GM12873 (cell line): ENCODE measurements at regions not wholly inside any gene's neighbourhood (a gene's known extent, or its start where the extent isn't known, plus 50 kb on each side); places are given as distances from the start of the nearest gene placed in this dataset.

Source experiments
- TF ChIP-seq, protein P1 (sequence below): IDR thresholded peaks from 2 replicates; pipeline ENCODE4 v1.5.1; 2012; ENCODE audit warnings: low read depth, mild to moderate bottlenecking, moderate library complexity, low read length, control low read depth; ENCODE audit not compliant: insufficient read depth; ENCODE audit errors: missing control alignments

DNA sequence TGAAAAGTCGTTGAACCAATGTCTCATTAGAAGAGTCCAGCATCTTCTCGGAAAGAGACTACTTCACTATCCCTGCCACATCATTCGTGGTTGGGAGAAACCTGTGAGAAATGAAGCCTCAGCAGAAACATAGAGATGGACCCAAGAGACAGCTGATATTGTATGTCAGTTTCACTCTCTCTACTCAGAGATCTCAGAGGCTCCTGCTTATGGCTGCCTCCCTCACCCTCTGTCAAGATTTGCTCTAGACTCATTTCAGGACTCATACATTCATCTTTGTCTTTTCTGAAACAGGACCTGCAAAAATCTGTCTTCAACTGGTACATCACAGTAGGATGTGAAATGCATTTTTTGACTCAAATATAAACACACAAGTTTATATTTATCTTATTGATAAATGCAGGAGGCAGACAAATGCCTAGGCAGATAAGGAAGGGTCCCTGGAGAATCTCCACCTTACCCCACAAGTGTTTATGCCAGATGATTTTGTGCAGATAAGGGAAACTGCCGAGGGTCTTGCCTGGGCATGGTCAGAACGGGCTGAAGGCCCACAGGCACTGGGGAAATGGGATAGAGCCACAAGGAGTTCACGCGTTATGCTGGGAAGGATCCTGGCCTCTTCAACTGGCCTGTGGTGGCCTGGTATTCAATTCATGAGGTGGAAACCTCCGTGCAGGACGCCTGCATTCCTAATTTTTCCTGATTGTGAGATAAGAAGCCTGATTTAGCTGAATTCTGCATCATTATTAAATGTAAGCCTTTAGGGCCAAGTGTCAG lies 1834.0 kb upstream of the PCDH20 start:
- TF ChIP-seq, protein P1, sequence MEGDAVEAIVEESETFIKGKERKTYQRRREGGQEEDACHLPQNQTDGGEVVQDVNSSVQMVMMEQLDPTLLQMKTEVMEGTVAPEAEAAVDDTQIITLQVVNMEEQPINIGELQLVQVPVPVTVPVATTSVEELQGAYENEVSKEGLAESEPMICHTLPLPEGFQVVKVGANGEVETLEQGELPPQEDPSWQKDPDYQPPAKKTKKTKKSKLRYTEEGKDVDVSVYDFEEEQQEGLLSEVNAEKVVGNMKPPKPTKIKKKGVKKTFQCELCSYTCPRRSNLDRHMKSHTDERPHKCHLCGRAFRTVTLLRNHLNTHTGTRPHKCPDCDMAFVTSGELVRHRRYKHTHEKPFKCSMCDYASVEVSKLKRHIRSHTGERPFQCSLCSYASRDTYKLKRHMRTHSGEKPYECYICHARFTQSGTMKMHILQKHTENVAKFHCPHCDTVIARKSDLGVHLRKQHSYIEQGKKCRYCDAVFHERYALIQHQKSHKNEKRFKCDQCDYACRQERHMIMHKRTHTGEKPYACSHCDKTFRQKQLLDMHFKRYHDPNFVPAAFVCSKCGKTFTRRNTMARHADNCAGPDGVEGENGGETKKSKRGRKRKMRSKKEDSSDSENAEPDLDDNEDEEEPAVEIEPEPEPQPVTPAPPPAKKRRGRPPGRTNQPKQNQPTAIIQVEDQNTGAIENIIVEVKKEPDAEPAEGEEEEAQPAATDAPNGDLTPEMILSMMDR: no peak

DNA sequence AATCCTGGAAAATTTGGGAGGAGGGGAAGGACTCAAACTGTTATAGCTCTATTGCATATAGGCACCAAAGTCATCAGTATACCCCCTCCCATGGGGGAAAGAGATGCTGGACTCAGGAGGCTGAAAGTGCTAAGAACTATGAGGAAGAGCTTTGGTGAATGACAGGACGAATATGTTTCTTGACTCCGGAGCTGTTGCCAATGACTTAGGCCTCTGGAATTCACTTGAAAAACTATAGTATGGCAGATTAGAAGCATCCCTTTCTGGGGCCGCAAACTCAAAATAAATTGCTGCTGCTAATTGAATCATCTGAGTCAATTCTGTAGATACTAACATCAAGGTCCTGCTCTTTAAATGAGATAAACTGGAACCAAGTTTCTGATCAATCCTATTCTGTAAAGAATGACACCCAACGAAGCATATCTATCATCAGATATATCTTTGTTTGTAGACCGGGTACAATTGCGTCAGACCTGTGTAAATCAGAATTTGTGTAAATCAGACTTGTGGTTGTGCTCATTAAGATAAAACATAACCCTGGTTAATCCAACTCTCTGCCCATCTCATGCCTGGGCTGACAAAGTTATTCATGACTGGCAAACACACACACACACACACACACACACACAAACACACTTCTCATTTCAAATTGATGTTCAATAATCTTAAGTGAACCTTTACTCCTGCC lies 1793.8 kb upstream of the PCDH20 start:
- TF ChIP-seq, protein P1: no peak

DNA sequence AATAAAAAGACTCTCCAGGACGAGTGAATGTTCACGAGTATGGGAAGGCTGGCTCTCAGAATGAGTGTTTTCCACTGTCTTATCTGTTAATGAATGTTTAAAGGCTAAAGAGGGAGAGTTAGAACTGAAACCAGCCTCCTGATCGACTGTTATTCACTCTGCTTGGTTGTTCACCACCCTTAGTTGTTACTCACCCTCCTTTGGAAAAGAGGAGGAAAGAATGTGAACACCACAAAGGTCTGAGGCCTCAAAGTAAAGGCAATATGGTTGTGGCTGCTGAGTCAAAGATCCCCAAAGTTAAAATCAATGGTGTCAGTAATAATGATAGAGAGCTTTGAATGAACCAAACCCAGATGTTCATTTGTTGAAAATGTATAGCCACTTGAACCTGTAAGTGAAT lies 1793.2 kb upstream of the PCDH20 start:
- TF ChIP-seq, protein P1: no peak

DNA sequence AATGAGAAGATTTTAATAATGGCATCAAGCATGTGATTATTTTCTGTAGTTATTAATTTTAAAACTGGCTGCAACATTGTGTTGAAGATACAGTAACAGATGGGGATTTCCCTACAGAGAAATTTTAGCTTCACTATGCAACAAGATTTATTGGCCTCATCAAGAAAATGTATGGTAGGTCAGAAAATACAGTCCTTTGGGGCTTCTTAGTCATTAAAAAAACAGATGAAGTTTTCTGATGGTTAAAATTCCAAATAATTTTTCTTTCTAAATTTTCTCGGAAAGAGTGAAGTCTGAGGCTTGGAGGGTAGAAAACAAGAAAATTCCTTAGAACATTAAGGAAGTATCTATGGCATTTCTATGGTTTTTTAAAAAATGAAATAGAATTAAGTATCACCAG lies 1790.8 kb upstream of the PCDH20 start:
- TF ChIP-seq, protein P1: no peak

DNA sequence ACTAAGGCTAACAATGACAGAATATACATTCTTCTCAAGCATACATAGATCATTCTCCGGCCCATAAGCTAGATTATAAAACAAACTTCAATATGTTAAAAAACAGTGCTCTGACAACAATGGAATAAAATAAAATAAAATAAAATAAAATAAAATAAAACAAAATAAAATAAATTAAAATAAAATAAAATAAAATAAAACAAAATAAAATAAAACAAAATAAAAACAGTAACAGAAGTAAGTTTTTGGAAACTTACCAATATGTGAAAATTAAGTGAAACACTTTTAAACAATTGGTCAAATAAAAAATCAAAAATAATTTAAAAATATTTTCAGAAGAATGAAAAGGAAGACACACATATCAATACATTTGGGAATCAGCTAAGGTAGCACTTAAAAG lies 1785.8 kb upstream of the PCDH20 start:
- TF ChIP-seq, protein P1: no peak

DNA sequence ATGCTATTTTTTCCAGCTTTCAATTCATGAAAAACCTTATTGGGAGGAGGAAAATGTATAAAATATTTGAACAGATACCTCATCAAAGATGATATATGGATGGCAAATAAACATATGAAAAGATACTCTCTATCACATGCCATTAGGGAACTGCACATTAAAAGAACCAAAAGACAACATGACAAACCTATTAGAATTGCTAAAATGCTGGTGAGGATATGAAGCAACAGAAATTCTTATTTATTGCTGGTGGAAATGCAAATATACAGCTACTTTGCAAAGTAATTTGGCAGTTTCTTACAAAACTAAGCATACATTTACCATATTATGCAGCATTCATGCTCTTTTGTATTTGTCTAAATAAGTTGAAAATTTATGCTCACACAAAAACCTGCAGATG lies 1783.9 kb upstream of the PCDH20 start:
- TF ChIP-seq, protein P1: no peak

DNA sequence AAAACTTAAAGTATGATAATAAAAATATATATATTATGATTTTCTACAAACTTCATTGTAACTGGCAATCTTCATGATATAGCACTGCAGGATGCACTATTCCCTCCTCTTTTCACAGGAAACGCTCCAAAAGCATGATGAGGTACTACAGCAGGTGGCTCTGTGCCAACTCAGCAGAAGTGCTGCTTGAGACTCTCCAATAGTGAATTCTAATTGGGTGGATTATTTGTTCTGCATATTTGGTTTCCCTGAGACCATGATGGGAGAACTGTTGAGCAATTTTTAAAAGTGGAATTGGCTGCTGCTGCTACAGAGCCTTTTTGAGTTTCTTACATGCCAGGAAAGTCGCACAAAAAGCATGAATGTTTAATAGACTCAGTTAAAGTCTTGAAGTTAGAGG lies 1782.4 kb upstream of the PCDH20 start:
- TF ChIP-seq, protein P1: no peak
